ENCODE measurements at regions not wholly inside any gene's neighbourhood (a gene's known extent, or its start where the extent isn't known, plus 50 kb on each side); places are given as distances from the start of the nearest gene placed in this dataset.

GRCh38 chr2:18940184-18940583, 350.8 kb upstream of the NT5C1B start:
- TF ChIP-seq, protein P1, sequence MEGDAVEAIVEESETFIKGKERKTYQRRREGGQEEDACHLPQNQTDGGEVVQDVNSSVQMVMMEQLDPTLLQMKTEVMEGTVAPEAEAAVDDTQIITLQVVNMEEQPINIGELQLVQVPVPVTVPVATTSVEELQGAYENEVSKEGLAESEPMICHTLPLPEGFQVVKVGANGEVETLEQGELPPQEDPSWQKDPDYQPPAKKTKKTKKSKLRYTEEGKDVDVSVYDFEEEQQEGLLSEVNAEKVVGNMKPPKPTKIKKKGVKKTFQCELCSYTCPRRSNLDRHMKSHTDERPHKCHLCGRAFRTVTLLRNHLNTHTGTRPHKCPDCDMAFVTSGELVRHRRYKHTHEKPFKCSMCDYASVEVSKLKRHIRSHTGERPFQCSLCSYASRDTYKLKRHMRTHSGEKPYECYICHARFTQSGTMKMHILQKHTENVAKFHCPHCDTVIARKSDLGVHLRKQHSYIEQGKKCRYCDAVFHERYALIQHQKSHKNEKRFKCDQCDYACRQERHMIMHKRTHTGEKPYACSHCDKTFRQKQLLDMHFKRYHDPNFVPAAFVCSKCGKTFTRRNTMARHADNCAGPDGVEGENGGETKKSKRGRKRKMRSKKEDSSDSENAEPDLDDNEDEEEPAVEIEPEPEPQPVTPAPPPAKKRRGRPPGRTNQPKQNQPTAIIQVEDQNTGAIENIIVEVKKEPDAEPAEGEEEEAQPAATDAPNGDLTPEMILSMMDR (IDR thresholded peaks at IDR 0.05) = no peak
- TF ChIP-seq POLR2A (IDR thresholded peaks at IDR 0.05) (no peak), POLR2AphosphoS5 (IDR thresholded peaks at IDR 0.05) (no peak), EP300 (IDR thresholded peaks at IDR 0.05; ENCODE audit: low read depth) (no peak)
